HG03432 (cell line): ENCODE measurements at regions not wholly inside any gene's neighbourhood (a gene's known extent, or its start where the extent isn't known, plus 50 kb on each side); places are given as distances from the start of the nearest gene placed in this dataset.
"Not testable (repeated sequence)": the region's sequence is repeated elsewhere in the genome, so short reads cannot be mapped to it uniquely, and the experiment has no call there.

Source experiments
- ATAC-seq: cut with Tn5 transposase; IDR thresholded peaks from one replicate; pipeline ENCODE4 v1.9.1; 2021; ENCODE audit warnings: mild to moderate bottlenecking, moderate library complexity; ENCODE audit not compliant: unreplicated experiment

DNA sequence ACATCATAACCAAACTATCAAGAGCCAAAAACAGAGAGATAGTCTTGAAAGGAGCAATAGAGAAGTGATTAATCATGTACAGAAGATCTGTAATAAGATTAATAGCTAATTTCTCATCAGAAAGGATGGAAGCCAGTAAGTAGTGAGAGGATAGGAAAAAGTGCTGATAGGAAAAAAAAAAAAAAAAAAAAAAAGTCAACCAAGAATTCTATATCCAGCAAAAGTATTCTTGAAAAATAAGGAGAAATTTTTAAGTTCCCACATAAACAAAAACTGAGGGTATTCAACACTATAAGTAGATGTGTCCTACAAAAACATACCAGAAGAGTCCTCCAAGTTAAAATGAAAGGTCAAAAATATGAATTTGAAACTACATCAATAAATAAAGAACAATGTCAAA lies 218.7 kb upstream of the GPC6 start:
- no peak for ATAC-seq

DNA sequence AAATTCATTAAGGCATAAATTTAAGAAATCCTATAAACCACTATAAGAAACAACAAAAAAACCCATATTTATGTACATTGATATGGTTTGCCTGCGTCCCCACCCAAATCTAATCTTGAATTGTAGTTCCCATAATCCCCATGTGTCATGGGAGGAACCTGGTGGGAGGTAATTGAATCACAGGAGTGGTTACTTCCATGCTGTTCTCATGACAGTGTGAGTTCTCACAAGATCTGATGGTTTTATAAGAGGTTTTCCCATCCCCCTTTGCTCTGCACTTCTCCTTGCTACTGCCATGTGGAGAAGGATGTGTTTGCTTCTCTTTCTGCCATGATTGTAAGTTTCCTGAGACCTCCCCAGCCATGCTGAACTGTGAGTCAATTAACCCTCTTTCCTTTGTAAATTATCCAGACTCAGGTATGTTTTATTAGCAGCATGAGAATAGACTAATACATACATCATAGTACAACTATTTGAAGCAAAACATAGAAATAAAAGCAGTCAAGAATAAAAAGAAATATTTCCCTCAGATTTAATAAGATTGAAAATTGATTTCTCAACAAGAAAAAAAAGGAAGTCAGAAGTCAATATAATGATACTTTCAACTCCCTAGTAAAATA lies 209.0 kb upstream of the GPC6 start:
- ATAC-seq = no peak

DNA sequence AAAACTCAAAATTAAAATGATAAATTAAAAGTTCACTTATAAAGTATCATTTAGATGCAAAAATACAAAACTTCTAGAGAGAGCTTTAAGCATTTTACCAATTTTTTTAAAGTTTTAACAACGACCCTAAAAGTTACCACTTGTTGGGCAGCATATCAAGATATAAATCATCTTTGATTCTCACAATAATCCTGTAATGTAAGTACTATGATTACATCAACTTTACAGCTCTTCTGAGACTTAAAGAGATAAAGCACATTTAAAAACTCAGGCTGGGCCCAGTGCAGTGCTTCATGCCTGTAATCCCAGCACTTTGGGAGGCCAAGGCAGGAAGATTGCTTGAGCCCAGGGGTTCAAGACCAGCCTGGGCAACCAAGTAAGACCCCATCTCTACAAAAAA lies 202.7 kb upstream of the GPC6 start:
- ATAC-seq = no peak

DNA sequence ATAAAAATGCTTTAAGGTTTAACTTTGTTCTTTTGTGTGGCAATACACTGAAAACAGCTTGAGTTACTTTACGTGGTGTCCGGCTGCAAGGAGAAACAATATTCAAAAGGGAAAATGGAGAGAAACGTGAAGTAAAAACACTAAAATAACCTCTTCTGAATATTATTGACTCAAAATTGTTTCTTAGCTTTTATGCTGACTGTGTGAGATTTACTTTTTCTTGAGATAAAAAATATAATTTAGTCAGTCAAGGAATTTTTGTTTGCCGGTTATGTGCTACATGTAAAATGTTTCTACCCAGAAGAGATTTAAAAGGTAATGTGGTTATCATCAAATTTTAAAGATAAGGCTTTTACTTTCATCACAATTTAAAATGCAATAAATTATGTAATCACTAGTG lies 200.6 kb upstream of the GPC6 start:
- ATAC-seq = no peak

DNA sequence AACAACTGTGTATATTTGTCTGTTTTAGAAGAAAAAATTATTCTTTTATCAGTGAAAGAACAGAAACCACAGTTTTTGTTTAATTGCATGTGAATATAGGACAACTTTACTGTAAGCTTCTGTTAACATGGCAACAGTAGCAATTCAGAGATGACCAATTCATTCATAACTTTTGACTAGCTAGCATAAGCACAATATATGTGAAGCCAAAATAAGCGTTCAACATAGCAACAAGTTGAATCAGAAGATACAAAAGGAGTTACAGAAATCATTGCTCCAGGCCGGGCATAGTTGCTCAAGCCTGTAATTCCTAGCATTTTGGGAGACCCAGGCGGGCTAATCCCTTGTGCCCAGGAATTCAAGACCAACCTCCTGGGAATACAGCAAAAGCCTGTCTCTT lies 197.1 kb upstream of the GPC6 start:
- no peak for ATAC-seq

DNA sequence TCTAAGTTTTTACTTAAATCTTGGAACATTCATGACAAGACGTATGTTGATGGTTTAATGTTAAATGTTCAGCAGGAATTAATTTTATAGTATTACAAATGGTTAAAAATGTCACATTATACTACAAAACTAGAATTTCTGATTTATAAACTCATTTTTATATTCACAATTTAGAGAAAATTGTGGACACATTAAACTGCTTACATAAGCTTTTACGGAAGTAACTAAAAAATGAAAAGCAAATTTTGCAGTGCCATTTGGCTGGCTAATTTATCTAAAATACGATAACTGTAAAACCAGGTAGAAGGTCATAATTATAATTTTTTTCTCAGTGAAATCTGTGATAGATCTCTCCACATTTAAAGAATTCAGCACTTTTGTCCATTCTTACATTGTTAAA lies 190.2 kb upstream of the GPC6 start:
- no peak for ATAC-seq

DNA sequence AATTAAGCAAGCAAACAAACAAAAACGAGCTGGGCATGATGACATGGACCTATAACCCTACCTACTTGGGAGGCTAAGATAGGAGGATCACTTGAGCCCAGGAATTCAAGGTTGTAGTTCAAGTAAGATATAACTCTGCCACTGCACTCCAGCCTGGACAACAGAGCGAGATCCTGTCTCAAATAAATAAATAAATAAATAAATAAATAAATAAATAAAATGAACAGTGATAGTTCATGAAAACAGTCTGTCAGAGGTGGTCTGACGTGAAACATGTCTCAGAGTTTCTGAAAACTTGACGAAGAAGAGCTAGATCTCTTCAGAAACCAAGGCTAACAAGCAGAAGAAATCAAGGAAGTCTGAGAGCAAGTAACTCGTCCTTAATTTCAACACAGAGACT lies 188.8 kb upstream of the GPC6 start:
- no peak for ATAC-seq

DNA sequence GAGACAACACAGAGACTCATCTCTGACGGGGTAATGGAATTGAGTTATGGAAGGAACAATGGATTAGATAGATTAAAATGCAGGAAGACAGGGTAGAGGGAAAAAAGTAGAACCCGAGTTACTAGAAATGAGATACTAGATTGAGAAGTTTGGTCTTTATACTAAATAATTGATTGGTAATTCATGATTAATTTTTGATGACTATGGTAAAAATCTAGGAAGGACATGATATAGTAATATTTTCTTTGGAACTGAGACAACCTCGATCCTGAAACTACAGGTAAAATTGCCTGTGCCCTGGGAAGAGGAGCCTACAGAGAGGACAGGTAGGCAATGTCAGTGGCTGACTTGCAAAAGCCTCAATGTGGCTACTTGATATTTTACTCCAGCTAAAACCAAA lies 188.4 kb upstream of the GPC6 start:
- no peak for ATAC-seq

DNA sequence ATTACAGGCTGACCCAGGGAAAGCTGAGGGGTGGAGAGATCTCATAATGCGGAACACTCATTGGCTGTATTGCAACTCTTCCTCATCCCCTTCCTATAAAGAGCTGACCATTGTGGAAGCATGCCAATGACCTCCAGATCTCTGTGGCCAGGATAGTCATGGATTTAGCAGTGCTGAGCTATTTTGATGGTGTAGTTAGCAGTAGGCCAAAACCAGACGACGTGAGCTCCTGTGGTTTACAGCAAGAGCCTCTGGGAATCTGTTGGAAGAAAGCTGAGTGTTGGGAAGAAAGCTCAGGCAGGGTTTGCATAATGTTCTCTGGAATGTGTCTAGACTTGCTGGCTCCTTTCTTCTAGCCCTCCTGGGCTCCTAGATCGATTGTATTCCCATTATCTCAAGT lies 187.5 kb upstream of the GPC6 start:
- no peak for ATAC-seq

DNA sequence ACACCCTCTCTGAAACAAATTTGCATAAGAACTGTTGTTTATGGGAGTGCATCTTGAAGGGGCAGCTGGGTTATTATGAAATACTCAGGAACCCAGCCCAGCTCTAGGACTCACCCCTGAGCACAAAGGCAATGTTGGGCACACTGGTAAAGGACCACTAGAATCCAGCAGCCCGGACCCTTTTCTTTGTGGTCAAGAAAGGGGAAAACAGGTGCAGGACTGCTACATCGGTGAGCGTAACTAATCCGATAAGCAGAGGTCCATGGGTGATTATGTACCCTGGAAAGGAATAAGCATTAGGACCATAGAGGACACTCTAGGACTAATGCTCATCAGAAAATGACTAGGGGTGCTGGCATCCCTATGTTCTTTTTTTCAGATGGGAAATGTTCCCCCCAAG lies 185.0 kb upstream of the GPC6 start:
- ATAC-seq = not testable (repeated sequence)

DNA sequence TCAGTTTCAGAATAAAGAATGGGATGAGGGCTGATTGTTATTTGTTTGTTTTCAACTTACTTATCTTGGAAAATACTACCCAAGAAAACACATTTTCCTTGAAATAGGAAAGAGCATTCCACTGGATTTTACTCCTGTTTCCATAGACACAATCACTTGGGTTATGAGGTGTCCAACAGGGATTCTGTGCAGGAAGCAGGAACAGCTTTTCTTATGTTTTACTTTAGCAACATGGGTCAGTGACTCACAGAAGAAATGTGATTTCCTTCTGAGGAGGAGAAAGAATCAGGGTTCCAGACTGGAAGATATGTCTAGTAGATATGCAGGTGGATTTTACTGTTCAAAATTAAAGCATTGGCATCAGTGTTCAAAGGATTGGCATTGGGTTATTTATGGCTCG lies 180.8 kb upstream of the GPC6 start:
- no peak for ATAC-seq

DNA sequence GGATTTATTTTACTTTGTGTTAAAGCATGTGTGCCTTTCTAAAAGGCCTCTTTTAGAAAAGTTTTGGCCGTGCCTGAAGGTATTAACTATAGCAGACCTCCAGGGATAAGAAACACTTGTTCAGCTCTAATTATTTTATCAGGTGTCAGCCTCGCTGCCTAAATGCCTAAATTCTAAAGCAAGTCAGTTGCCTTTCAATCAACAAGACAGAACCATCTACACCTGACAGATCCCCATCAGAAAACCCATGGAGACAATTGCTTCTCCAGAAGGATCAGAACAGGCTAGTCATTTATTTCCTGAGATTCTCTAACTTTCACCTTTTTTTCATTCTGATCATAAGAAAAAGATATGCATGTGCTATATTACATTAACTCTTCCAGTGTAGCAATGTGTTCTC lies 171.4 kb upstream of the GPC6 start:
- ATAC-seq = no peak

DNA sequence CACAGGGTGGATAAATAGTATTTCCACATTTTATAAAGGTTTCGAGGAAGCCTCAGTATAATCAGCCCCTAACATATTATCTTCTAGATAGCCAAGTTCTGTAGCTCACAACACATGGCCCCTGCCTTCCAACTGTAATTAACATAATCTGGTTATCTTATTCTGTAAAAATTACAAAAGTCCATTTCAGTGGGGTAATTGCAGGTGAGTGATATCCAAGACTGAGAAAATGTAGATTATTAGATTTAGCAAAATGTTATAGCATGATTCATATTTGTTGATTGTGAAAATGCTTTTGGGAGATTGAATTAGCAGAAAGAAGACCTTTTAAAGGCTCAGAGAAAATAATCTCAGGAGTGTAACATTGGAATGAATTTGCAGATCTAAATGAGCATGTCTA lies 168.3 kb upstream of the GPC6 start:
- ATAC-seq = no peak

DNA sequence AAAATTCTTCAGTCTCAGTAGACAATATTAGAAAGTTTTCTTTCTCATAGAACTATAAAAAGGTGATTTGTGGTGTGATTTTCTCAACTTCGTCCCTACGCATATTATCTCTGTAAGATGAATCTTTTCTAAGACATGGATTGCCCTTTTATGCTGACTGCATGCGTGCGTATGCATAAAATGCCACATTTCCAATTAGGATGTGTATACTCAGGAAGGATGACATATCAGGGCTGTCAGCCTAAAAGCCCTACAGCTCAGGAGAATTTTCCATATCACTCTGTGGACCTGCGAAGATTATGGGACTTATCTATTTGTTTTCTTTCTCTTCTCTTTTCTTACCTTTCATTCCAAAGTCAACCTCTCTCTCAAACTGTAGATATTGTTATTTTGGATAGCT lies 166.5 kb upstream of the GPC6 start:
- no peak for ATAC-seq

DNA sequence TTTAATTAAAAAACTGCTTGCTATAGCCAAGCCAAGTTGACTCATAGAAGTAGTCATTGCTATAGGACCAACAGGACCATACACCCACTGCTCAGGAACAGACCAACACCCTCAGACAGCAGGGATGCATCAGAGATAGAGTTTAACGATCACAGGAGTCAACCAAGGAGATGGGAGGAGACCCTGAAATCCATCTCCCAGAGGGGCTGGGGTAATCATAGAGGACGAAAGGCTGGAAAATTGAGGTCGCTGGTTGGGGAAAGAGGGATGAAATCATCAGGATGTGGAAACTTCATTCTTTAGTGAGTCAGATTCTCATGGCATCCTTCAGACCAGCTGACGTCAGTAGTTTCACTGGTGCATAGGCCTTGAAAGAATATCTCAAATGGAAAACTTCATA lies 160.4 kb upstream of the GPC6 start:
- no peak for ATAC-seq

DNA sequence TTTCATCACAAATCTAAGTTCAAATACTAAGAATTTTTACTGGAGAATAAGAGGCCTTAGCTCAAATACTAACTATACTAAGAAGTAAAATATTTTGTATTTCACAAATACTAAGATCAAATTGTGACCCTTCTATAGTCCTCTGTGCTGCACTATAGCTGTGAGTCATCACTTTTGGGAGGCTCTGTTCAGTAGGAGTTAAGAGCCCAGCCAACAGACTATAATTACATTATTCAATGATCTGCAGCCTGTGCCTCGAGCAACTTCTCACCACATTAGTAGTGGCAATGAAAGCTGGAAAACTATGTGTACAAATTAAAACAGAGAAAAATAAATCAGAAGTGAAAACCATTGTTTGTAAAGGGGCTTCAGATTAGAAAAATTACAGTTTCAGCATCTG lies 147.3 kb upstream of the GPC6 start:
- ATAC-seq = no peak

DNA sequence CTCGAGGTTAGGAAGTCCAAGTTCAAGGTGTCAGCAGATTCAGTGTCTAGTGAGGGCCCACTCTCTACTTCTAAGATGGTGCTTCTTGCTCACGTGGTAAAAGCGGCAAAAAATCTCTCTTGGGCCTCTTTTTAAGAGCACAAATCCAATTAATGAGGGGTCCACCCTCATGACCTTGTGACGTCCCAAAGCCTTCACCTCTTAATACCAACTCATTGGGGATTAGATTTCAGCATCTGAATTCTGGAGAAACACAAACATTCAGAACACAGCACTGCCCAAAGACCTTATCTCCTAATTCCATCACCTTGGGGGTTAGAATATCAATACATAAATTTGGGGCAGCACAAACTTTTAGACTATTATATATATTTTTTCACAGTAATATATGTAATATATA lies 146.4 kb upstream of the GPC6 start:
- ATAC-seq = no peak

DNA sequence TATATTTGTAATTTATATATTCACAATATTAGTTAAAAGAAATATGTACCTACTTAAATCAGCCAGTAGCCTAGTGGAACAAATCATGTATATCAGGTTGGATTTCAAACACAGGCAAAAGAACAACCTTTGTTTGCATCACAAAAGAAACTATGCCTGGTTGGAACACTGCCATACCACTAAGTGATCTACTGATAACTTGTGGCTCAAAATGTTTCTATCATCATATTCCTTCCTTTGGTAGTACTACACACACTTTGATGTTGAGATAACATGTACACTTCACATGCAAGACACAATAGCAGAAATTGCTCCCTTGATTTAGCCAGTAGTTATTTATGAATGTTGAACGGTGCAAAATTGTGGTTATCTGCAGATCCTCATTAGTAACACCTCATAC lies 146.0 kb upstream of the GPC6 start:
- ATAC-seq = no peak

DNA sequence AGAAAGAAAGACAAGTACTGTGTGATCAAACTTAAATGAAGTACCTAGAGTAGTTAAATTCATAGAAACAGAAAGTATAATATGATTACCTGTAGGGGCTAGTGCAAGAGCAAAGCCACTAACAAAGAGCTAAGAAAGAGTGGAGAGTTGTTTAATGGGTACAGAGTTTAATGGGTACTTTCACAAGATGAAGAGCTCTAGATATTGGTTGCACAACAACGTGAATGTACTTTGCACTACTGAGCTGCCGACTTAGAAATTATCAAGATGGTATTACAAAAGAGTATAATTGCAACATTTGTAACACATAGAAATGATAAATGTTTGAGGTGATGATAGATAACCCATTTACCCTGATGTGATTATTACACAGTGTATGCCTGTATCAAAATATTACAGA lies 140.3 kb upstream of the GPC6 start:
- ATAC-seq = no peak

DNA sequence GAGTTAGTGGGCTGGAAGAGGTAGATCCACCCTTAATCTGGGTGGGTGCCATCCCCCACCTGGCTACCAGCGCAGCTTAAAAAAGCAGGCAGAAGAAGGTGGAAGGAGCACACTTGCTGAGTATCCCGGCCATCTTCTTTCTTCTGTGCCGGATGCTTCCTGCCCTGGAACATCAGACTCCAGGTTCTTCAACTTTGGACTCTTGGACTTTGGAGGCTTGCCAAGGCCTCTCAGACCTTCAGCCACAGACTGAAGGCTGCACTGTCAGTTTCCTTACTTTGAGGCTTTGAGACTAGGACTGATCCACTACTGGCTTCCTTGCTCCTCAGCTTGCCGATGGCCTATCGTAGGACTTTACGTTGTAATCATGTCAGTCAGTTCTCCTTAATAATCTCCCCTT lies 127.6 kb upstream of the GPC6 start:
- no peak for ATAC-seq

DNA sequence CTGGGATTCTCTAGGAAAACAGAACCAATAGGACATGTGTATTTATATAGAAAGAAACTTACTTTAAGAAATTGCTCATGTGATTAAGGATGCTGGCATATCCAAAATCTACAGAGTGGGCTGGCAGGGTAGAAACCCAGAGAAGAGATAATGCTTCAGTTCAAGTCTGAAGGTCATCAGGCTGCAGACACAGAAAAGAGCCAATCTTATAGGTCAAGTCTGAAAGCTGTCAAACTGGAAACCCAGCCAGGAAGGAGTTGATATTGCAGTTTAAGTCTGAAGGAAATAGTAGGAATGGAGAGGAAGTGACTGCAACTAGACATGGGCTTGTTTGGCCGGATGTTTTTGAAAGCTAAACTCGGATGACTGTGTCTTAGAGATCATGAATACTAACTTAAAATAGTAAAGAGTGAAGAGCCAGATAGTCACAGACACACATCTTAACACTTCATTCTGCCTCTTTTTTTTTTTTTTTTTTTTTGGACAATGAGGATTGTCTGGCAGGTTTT lies 125.3 kb upstream of the GPC6 start:
- no peak for ATAC-seq

DNA sequence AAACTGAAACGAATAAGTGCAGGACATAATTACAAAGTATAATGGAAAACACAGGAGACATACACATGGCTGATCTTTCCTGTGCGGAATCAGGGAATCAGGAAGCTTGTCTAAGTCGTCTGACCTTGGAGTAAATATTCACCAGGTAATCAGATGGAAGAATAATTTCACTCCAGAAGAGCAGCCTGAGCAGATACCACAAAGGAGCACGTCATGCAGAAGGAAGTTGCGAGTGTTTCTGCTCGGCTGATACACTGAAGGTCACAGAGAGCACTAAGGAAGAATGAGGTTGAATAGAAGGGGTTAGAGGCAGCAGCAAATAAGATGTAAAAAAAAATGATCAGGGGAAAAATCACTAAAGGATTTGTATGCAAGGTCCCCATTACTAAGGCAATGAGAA lies 122.3 kb upstream of the GPC6 start:
- no peak for ATAC-seq

DNA sequence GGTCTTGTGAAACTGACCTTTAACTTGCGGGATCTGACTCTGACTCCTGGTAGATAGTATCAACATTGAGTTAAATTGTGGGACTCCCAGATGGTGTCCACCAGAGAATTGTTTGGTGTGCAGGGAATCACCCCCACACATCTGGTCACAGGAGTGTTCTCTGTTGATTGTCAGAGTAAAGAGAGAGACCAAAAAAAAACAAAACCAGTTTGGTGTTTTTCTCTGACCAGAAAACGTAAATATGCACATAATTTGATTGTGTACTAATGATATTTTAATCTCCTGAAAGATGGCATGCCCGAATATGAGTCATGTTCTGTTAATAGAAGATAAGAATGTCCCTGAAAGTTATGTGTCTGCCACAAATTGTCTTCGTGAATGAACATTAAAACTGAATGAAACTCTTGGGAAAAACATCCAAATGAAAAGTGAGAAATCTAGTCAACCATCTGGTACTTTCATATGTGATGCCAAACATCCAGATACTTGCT lies 118.5 kb upstream of the GPC6 start:
- no peak for ATAC-seq
